Cardiac muscle cell (in vitro differentiated cells and primary cell): ENCODE measurements at regions not wholly inside any gene's neighbourhood (a gene's known extent, or its start where the extent isn't known, plus 50 kb on each side); places are given as distances from the start of the nearest gene placed in this dataset.

ENCODE experiments used
- DNase-seq, 2 donors: peaks; one replicate each; pipeline versions ENCODE4 v3.0.0 to v3.0.0-alpha.2; 2010 to 2017; ENCODE audit warnings: low read depth in 1 of 2, low spot score in 1 of 2
- H3K27ac ChIP-seq: fragments of 200-600 bp; sonication (generic); 2 replicates; pipeline ENCODE4 v1.5.1; 2016
- H3K27me3 ChIP-seq: fragments of 200-600 bp; sonication (generic); 2 replicates; pipeline ENCODE4 v1.6.0; 2016; ENCODE audit warnings: control low read depth
- H3K36me3 ChIP-seq: fragments of 200-600 bp; sonication (generic); 2 replicates; pipeline ENCODE4 v1.5.1; 2016; ENCODE audit warnings: control low read depth
- H3K4me1 ChIP-seq: fragments of 200-600 bp; sonication (generic); 2 replicates; pipeline ENCODE4 v1.8.1; 2017; ENCODE audit warnings: low read depth, mild to moderate bottlenecking, mixed run types
- H3K4me3 ChIP-seq: fragments of 200-600 bp; sonication (generic); 2 replicates; pipeline ENCODE4 v1.5.1; 2016; ENCODE audit warnings: mild to moderate bottlenecking
- H3K9me3 ChIP-seq: fragments of 200-600 bp; sonication (generic); 2 replicates; pipeline ENCODE4 v1.5.1; 2017; ENCODE audit warnings: low read depth, mild to moderate bottlenecking, control low read depth
- TF ChIP-seq, protein P1 (sequence below): IDR thresholded peaks from 2 replicates; pipeline ENCODE4 v1.5.1; 2012; ENCODE audit warnings: low read depth, mild to moderate bottlenecking, low read length

DNA sequence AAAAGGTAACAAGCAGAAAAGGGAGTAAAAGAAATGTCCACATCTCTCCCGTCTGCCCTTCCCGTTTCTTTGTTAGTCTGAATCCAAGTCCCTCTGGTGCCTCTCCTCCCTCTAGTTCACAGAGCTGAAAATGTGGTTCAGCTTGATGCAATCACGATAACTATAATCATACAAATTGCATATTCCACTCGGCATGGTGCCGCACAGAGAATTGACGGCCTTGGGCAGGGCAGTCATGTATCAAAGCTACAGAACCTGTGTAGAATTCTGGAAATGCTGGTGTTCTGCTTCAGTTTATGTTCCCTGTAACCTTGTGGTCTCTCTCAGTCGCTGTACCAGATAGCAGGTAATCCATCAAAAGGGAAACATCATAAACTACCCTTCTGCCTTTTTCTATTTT is 562.9 kb upstream of the CBLB start:
- peaks cover 4% of the 10 kb centered on the region for H3K4me1 ChIP-seq
- DNase-seq: no peak
- TF ChIP-seq, protein P1, sequence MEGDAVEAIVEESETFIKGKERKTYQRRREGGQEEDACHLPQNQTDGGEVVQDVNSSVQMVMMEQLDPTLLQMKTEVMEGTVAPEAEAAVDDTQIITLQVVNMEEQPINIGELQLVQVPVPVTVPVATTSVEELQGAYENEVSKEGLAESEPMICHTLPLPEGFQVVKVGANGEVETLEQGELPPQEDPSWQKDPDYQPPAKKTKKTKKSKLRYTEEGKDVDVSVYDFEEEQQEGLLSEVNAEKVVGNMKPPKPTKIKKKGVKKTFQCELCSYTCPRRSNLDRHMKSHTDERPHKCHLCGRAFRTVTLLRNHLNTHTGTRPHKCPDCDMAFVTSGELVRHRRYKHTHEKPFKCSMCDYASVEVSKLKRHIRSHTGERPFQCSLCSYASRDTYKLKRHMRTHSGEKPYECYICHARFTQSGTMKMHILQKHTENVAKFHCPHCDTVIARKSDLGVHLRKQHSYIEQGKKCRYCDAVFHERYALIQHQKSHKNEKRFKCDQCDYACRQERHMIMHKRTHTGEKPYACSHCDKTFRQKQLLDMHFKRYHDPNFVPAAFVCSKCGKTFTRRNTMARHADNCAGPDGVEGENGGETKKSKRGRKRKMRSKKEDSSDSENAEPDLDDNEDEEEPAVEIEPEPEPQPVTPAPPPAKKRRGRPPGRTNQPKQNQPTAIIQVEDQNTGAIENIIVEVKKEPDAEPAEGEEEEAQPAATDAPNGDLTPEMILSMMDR: no peak
- H3K27me3 ChIP-seq: peaks cover 8% of the 10 kb centered on the region
- H3K36me3 ChIP-seq: no peaks in the 10 kb centered on the region
- no peaks in the 10 kb centered on the region for H3K9me3 ChIP-seq
- no peak overlapping the region for H3K27ac ChIP-seq
- no peak overlapping the region for H3K4me3 ChIP-seq

DNA sequence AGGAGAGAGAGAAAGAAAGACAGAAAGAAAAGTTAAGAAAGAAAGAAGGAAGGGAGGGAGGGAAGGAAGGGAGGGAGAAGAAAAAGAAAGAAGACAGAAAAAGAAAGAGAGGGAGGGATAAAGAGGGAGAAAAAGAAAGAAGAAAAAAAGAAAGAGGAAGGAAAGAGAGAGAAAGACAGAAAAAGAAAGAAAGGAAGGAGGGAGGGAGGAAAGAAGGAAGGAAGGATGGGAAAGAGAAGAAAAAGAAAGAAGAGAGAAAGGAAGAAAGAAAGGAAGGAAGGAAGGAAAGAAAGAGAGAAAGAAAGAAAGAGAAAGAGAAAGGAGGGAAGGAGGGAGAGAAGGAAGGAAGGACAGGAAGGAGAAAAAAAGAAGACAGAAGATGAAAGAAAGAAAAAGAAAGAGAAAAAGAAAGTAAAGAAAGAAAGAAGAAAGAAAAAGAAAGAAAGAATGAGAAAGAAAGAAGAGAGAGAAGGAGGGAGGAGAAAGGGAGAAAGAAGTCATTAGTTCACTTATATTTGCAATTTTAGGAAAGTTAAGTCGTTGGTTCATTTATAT is 567.2 kb upstream of the CBLB start:
- Histone ChIP-seq H3K9me3 (no peaks in the 10 kb centered on the region), H3K4me1 (peaks cover 1% of the 10 kb centered on the region), H3K36me3 (no peaks in the 10 kb centered on the region), H3K4me3 (no peak overlapping the region), H3K27ac (no peak overlapping the region), H3K27me3 (peaks cover 35% of the 10 kb centered on the region)
- DNase-seq: no peak
- TF ChIP-seq, protein P1: no peak

DNA sequence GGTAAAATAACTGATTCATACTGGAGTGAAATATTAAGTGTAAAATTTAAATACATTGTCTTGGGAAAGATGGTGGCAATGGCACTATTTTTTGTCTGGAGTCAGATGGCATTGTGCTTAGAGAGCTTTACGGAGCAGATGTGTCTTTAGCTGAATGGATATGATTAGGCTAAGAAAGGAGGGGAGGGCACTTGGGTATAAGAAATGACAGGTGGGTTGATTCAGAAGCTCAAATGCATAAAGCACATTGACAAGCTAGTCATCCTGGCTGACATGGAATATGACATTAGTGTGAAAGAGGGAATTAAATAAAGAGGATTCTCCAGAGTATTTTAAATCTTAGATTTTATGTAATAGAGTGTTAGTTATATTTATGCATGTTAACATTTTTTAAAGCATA is 570.1 kb upstream of the CBLB start:
- DNase-seq: no peak
- Histone ChIP-seq H3K4me3 (no peak overlapping the region), H3K27ac (no peak overlapping the region), H3K9me3 (no peaks in the 10 kb centered on the region), H3K27me3 (peaks cover 58% of the 10 kb centered on the region), H3K4me1 (no peaks in the 10 kb centered on the region), H3K36me3 (no peaks in the 10 kb centered on the region)
- TF ChIP-seq, protein P1: no peak

DNA sequence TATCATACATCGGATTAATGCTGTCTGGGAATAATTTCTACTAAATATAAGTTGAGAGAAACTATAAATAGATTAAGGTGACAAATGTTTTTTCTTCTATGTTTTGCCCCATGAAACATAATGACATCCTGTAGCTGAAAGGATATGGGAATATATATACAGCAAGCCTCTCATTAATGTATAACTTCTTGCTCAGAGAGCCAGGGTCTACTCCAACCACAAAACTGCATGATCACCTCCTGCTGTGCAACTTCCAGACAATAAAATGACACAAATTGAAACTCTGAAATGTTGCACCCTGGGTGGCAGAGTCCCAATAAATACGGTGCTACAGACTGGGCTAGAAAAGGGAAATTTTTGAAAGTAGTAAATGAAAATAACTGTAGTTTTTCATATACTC is 571.9 kb upstream of the CBLB start:
- H3K27me3 ChIP-seq: peaks cover 62% of the 10 kb centered on the region
- H3K4me1 ChIP-seq: peaks cover 6% of the 10 kb centered on the region
- H3K27ac ChIP-seq: no peak overlapping the region
- TF ChIP-seq, protein P1: no peak
- H3K9me3 ChIP-seq: no peaks in the 10 kb centered on the region
- no peak overlapping the region for H3K4me3 ChIP-seq
- DNase-seq: no peak
- no peaks in the 10 kb centered on the region for H3K36me3 ChIP-seq

DNA sequence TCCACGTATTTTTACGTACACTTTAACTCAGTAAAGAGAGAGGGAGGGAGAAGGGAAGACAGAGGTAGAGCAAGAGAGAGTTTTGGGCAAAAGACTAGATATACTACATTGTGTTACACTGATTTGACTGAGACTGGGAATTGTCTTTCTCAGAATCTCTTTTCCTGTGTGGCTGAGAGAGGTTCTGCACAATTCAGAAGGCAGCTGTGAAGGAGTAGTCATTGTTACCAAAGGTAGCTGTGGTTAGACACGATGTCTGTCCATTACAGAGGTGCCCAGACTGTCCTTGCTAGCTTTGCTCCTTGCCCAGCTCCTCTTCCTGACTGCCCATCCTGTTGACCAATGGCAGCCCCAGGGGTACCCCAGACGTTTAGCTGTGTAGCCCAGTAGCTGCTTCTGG is 577.5 kb upstream of the CBLB start:
- Histone ChIP-seq H3K36me3 (no peaks in the 10 kb centered on the region), H3K9me3 (no peaks in the 10 kb centered on the region), H3K4me3 (no peak overlapping the region), H3K27ac (peak overlapping the region; percentile 45), H3K27me3 (peaks cover 48% of the 10 kb centered on the region), H3K4me1 (peaks cover 6% of the 10 kb centered on the region)
- peak in 1 of 2 donors; percentile 43 for DNase-seq
- TF ChIP-seq, protein P1: no peak
